Neural progenitor cell (in vitro differentiated cells): ENCODE measurements at regions not wholly inside any gene's neighbourhood (a gene's known extent, or its start where the extent isn't known, plus 50 kb on each side); places are given as distances from the start of the nearest gene placed in this dataset.

ENCODE experiments used
- EZH2phosphoT487 ChIP-seq: fragments of 200-600 bp; sonication (generic); IDR thresholded peaks from 2 replicates; pipeline ENCODE4 v1.6.1; 2017; ENCODE audit warnings: antibody characterized with exemption
- TF ChIP-seq, protein P1 (sequence below): fragments of 200-600 bp; sonication (generic); IDR thresholded peaks from 2 replicates; pipeline ENCODE4 v1.5.1; 2017; ENCODE audit warnings: antibody characterized with exemption, mild to moderate bottlenecking

GRCh38 chr21:8997011-8997440 is 1524.4 kb upstream of the TPTE start:
- TF ChIP-seq, protein P1, sequence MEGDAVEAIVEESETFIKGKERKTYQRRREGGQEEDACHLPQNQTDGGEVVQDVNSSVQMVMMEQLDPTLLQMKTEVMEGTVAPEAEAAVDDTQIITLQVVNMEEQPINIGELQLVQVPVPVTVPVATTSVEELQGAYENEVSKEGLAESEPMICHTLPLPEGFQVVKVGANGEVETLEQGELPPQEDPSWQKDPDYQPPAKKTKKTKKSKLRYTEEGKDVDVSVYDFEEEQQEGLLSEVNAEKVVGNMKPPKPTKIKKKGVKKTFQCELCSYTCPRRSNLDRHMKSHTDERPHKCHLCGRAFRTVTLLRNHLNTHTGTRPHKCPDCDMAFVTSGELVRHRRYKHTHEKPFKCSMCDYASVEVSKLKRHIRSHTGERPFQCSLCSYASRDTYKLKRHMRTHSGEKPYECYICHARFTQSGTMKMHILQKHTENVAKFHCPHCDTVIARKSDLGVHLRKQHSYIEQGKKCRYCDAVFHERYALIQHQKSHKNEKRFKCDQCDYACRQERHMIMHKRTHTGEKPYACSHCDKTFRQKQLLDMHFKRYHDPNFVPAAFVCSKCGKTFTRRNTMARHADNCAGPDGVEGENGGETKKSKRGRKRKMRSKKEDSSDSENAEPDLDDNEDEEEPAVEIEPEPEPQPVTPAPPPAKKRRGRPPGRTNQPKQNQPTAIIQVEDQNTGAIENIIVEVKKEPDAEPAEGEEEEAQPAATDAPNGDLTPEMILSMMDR = no peak
- no peak for TF ChIP-seq EZH2phosphoT487
